Mesothelial cell of epicardium (in vitro differentiated cells): ENCODE measurements at regions not wholly inside any gene's neighbourhood (a gene's known extent, or its start where the extent isn't known, plus 50 kb on each side); places are given as distances from the start of the nearest gene placed in this dataset.

Source experiments
- DNase-seq, 2 experiments: peaks; one replicate each; pipeline ENCODE4 v3.0.0; 2021; ENCODE audit warnings: low spot score in 2 of 2; ENCODE audit not compliant: unreplicated experiment in 2 of 2
- H3K27ac Mint-ChIP-seq: 2 replicates; pipeline ENCODE4 v1.8.0; 2021; ENCODE audit warnings: mixed read lengths
- H3K27me3 Mint-ChIP-seq: 2 replicates; pipeline ENCODE4 v1.8.0; 2021; ENCODE audit warnings: low read depth, mixed read lengths
- H3K36me3 Mint-ChIP-seq: 2 replicates; pipeline ENCODE4 v1.8.0; 2021; ENCODE audit warnings: mixed read lengths
- H3K4me1 Mint-ChIP-seq: 2 replicates; pipeline ENCODE4 v1.8.0; 2021; ENCODE audit warnings: mixed read lengths
- H3K4me3 Mint-ChIP-seq: 2 replicates; pipeline ENCODE4 v1.8.0; 2021; ENCODE audit warnings: mild to moderate bottlenecking, moderate library complexity, mixed read lengths
- H3K9me3 Mint-ChIP-seq: 2 replicates; pipeline ENCODE4 v1.8.0; 2021; ENCODE audit warnings: mixed read lengths
- CTCF ChIP-seq: fragments of 200-600 bp; sonication (generic); IDR thresholded peaks from one replicate; pipeline ENCODE4 v1.5.0; 2021; ENCODE audit warnings: antibody characterized with exemption; ENCODE audit not compliant: unreplicated experiment

GRCh38 chr2:45177870-45178269 lies 168.6 kb upstream of the SIX2 start:
- Mint-ChIP-seq H3K4me1 (no peaks in the 10 kb centered on the region), H3K36me3 (no peaks in the 10 kb centered on the region), H3K4me3 (no peak overlapping the region), H3K27ac (no peak overlapping the region), H3K27me3 (peaks cover 67% of the 10 kb centered on the region), H3K9me3 (peaks cover 9% of the 10 kb centered on the region)
- no peak for TF ChIP-seq CTCF
- no peak for DNase-seq

- no peak overlapping the region for H3K4me3 Mint-ChIP-seq
- TF ChIP-seq CTCF = no peak
- H3K27ac Mint-ChIP-seq = no peak overlapping the region
- H3K9me3 Mint-ChIP-seq = peaks cover 9% of the 10 kb centered on the region
- H3K27me3 Mint-ChIP-seq = peaks cover 73% of the 10 kb centered on the region
- no peaks in the 10 kb centered on the region for H3K36me3 Mint-ChIP-seq
- no peaks in the 10 kb centered on the region for H3K4me1 Mint-ChIP-seq
- no peak for DNase-seq
Measured at GRCh38 chr2:45176390-45176789, 167.1 kb upstream of the SIX2 start.

DNA sequence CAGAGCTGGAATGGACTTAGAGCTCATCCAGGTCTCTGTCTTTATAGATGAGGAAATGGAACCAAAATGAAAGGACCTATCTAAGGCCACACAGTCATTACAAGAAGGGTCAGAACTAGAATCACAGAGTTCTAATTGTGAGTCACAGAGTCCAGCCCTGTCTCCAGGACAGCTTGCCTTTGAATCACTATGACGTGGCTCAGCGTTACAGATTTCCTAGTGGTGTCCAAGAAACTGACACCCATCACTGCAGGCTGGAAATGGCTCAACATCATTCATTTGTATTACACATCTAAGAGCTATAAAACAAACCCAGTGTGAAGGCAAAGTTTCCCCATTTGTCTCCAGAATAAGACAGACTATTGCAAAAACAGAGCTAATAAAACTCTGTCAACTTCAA lies 164.3 kb upstream of the SIX2 start:
- H3K9me3 Mint-ChIP-seq = peaks cover 9% of the 10 kb centered on the region
- no peaks in the 10 kb centered on the region for H3K36me3 Mint-ChIP-seq
- DNase-seq = no peak
- H3K27ac Mint-ChIP-seq = no peak overlapping the region
- H3K4me1 Mint-ChIP-seq = peaks cover 7% of the 10 kb centered on the region
- no peak for TF ChIP-seq CTCF
- H3K4me3 Mint-ChIP-seq = no peak overlapping the region
- H3K27me3 Mint-ChIP-seq = peaks cover 83% of the 10 kb centered on the region

DNA sequence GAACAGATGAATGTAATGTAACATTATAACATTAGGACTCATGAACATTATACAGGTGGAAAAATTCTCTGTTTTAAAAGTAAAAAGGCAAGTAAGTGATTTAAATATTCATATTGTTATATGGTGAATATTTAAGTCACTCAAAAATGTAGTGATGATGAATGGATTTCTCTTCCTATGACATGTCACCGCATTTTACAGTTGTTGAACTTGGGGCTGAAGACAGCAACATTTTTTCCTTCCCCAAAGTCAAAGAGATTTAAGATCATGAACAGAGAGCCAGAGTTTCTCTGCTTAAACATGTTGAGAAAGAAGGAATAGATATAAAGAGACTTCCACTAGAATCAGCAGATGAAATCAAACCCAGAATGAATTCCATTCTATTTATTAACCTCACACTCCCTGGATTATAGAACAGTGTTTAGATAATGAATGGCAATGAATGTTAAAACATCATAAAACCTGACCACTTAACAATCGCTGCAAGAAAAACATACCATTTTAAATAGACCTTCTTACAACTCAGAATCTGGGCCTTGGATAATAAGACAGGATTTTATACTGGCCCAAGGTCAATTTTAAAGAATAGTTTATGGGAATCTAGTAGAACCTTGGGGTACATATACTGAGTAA lies 163.6 kb upstream of the SIX2 start:
- H3K27ac Mint-ChIP-seq = no peak overlapping the region

DNA sequence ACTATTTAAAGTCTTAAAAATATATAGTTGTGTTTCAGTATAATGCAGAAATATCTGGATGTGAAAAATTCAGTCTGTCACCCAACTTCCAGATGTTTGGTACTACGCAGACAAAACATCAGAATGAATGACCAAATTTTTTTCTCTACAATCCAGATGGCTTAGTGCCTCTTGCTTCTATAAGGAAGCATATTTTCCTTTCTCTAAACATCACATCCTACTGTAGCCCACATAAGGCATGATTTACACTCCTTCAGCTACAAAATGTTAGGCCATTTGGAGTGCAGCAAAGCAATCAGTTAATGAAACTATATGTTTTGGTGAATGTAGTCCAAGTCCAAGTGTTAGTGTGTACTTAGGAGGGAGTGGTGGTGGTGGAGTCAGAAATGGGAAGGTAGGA lies 162.9 kb upstream of the SIX2 start:
- H3K27me3 Mint-ChIP-seq = peaks cover 91% of the 10 kb centered on the region
- H3K4me3 Mint-ChIP-seq = no peak overlapping the region
- H3K9me3 Mint-ChIP-seq = peaks cover 9% of the 10 kb centered on the region
- H3K27ac Mint-ChIP-seq = no peak overlapping the region
- H3K36me3 Mint-ChIP-seq = no peaks in the 10 kb centered on the region
- DNase-seq = no peak
- no peak for TF ChIP-seq CTCF
- H3K4me1 Mint-ChIP-seq = peaks cover 7% of the 10 kb centered on the region

More for the DNA sequence above, 163.6 kb upstream of the SIX2 start:
- no peak overlapping the region for H3K4me3 Mint-ChIP-seq
- no peak for DNase-seq
- peaks cover 88% of the 10 kb centered on the region for H3K27me3 Mint-ChIP-seq
- peaks cover 7% of the 10 kb centered on the region for H3K4me1 Mint-ChIP-seq
- no peaks in the 10 kb centered on the region for H3K36me3 Mint-ChIP-seq
- H3K9me3 Mint-ChIP-seq = peaks cover 9% of the 10 kb centered on the region
- TF ChIP-seq CTCF = no peak

DNA sequence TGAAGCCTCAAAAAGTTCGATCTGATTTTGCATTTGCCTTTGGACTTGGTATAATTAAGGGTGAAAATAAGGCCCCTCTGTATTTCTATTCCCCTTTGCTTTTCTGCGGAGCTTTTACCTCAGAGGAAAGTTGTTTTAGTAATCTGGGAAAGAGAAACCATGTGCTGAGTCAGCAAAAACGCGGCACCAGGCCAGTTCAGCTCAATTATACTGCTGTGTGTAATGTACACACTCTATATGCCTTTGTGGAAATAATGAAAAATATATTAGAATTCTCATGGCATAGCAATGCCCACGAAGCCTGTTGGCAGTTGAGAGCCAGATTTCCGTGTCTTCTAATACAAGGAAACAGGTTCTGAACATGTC lies 161.9 kb upstream of the SIX2 start:
- Mint-ChIP-seq H3K4me1 (peaks cover 7% of the 10 kb centered on the region), H3K9me3 (peaks cover under 1% of the 10 kb centered on the region), H3K27me3 (peaks cover 94% of the 10 kb centered on the region), H3K27ac (no peak overlapping the region), H3K36me3 (no peaks in the 10 kb centered on the region), H3K4me3 (peak overlapping the region; percentile 28)
- DNase-seq = no peak
- TF ChIP-seq CTCF = no peak
